ENCODE measurements at regions not wholly inside any gene's neighbourhood (a gene's known extent, or its start where the extent isn't known, plus 50 kb on each side); places are given as distances from the start of the nearest gene placed in this dataset.

GRCh38 chr2:41933046-41933420 lies 114.8 kb upstream of the PKDCC start:
- H2AFZ ChIP-seq, result no peak overlapping the region
- intact Hi-C loops (cut with micrococcal nuclease; ENCODE audit: unreplicated experiment), result loop anchor here (5.0 kb wide), 1 partner anchor 1139 kb away; no protein-coding TSS in a partner anchor
- H4K20me1 ChIP-seq (ENCODE audit: insufficient read depth), result no peaks in the 10 kb centered on the region
- H3K4me3 ChIP-seq, result no peak overlapping the region
- CTCF ChIA-PET, result no interaction called here
- peaks cover 67% of the 10 kb centered on the region for H3F3A ChIP-seq (ENCODE audit: insufficient read depth, low read depth)
- no peaks in the 10 kb centered on the region for H3K79me2 ChIP-seq (ENCODE audit: low read depth)
- DNase-seq, result no peak
- no peaks in the 10 kb centered on the region for H3K9me3 ChIP-seq (ENCODE audit: insufficient read depth, low read depth)
- BruUV-seq (replicated peaks), result no TSS peak
- H3K4me2 ChIP-seq, result peak overlapping the region; percentile 48
- no peaks in the 10 kb centered on the region for H3K36me3 ChIP-seq (ENCODE audit: low read depth)
- peaks cover 85% of the 10 kb centered on the region for H3K4me1 ChIP-seq (replicated peaks; ENCODE audit: insufficient read depth)
- H3K9me2 ChIP-seq (ENCODE audit: insufficient read depth), result no peaks in the 10 kb centered on the region
- TF ChIP-seq, protein P1, sequence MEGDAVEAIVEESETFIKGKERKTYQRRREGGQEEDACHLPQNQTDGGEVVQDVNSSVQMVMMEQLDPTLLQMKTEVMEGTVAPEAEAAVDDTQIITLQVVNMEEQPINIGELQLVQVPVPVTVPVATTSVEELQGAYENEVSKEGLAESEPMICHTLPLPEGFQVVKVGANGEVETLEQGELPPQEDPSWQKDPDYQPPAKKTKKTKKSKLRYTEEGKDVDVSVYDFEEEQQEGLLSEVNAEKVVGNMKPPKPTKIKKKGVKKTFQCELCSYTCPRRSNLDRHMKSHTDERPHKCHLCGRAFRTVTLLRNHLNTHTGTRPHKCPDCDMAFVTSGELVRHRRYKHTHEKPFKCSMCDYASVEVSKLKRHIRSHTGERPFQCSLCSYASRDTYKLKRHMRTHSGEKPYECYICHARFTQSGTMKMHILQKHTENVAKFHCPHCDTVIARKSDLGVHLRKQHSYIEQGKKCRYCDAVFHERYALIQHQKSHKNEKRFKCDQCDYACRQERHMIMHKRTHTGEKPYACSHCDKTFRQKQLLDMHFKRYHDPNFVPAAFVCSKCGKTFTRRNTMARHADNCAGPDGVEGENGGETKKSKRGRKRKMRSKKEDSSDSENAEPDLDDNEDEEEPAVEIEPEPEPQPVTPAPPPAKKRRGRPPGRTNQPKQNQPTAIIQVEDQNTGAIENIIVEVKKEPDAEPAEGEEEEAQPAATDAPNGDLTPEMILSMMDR (conservative IDR thresholded peaks at IDR 0.05), result no peak
- no peak for TF ChIP-seq EZH2 (IDR thresholded peaks at IDR 0.05; ENCODE audit: low read depth)
- H3K27ac ChIP-seq, result peak overlapping the region; percentile 87
- no peaks in the 10 kb centered on the region for H3K27me3 ChIP-seq (ENCODE audit: insufficient read depth, low read depth)
- POLR2A ChIA-PET (ENCODE audit: unreplicated experiment), result no interaction called here

DNA sequence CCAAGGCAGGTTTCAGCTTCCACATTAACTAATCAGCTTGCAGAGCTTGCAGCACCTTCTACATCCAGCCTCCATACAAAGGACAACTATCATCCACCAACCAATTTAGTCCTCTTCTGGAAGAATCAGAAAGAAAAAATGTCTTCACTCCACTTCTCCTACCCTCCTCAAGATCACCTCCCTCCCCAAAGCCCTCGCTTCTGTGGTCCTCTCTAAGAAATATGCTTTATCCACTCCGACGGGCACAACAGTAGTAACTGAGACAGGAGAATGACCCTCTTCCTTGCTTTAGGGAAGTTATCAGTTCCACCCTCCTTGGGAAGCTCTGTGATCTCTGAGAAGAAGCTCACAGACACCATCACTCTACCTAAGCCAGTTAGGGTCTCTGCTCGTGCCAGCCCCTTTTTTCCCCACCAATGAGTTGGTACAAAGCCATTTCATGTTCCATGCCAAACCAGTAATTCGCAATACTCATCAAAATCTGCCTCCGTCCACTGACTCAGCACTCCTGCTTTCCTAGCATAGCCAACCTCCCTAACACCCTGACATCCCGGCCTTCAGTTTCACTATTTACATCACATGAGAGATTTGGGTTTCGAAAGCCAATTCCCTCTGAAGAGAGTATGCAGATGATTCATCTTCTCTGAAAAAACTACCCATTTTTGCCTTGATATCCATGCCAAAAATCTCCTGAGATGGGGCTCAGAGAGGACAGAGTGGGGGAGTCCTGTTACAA lies 114.1 kb upstream of the PKDCC start:
- DNase-seq, result peak in 1 of 2 experiments; percentile 95
- Histone ChIP-seq H4K20me1 (ENCODE audit: insufficient read depth) (no peaks in the 10 kb centered on the region), H3K4me3 (no peak overlapping the region), H3K4me2 (peak overlapping the region; percentile 48), H2AFZ (no peak overlapping the region), H3K79me2 (ENCODE audit: low read depth) (no peaks in the 10 kb centered on the region), H3F3A (ENCODE audit: insufficient read depth, low read depth) (peaks cover 67% of the 10 kb centered on the region), H3K9me2 (ENCODE audit: insufficient read depth) (no peaks in the 10 kb centered on the region), H3K4me1 (replicated peaks; ENCODE audit: insufficient read depth) (peaks cover 86% of the 10 kb centered on the region), H3K27me3 (ENCODE audit: insufficient read depth, low read depth) (no peaks in the 10 kb centered on the region), H3K27ac (peak overlapping the region; percentile 87), H3K9me3 (ENCODE audit: insufficient read depth, low read depth) (no peaks in the 10 kb centered on the region), H3K36me3 (ENCODE audit: low read depth) (no peaks in the 10 kb centered on the region)
- BruUV-seq (replicated peaks), result no TSS peak
- TF ChIP-seq, protein P1 (conservative IDR thresholded peaks at IDR 0.05), result no peak
- no peak for TF ChIP-seq EZH2 (IDR thresholded peaks at IDR 0.05; ENCODE audit: low read depth)
- POLR2A ChIA-PET (ENCODE audit: unreplicated experiment), result no interaction called here
- intact Hi-C loops (cut with micrococcal nuclease; ENCODE audit: unreplicated experiment), result loop anchor here (5.0 kb wide), 1 partner anchor 1139 kb away; no protein-coding TSS in a partner anchor
- CTCF ChIA-PET, result no interaction called here

DNA sequence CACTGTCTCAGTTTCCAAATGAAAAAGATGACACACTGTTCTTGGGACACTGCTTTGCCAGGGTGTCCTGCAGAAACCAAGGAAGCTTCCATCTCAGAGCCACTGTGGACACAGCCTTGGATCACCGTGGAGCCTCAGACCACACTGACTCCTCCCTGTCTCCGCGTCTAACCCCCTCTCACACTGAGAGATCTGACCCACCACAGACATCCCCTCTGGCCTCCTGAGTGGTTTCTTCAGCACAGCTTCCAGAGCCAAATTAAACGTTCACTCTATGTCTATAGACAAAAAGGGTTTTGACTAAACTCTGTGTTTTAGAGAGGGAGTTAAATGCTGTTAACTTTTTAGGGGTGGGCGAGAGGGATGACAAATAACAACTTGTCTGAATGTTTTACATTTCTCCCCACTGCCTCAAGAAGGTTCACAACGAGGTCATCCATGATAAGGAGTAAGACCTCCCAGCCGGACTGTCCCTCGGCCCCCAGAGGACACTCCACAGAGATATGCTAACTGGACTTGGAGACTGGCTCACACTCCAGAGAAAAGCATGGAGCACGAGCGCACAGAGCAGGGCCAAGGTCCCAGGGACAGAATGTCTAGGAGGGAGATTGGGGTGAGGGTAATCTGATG lies 113.4 kb upstream of the PKDCC start:
- H3K4me1 ChIP-seq (replicated peaks; ENCODE audit: insufficient read depth), result peaks cover 86% of the 10 kb centered on the region

More for the DNA sequence above, 113.4 kb upstream of the PKDCC start:
- no peaks in the 10 kb centered on the region for H3K9me3 ChIP-seq (ENCODE audit: insufficient read depth, low read depth)
- intact Hi-C loops (cut with micrococcal nuclease; ENCODE audit: unreplicated experiment), result loop anchor here (5.0 kb wide), 1 partner anchor 1138 kb away; no protein-coding TSS in a partner anchor
- ChIA-PET POLR2A (ENCODE audit: unreplicated experiment) (no interaction called here), CTCF (no interaction called here)
- no peak for TF ChIP-seq EZH2 (IDR thresholded peaks at IDR 0.05; ENCODE audit: low read depth)
- TF ChIP-seq, protein P1 (conservative IDR thresholded peaks at IDR 0.05), result no peak
- H3K27ac ChIP-seq, result peak overlapping the region; percentile 87
- no peaks in the 10 kb centered on the region for H3K79me2 ChIP-seq (ENCODE audit: low read depth)
- DNase-seq, result no peak
- BruUV-seq (replicated peaks), result no TSS peak
- H2AFZ ChIP-seq, result no peak overlapping the region
- no peak overlapping the region for H3K4me3 ChIP-seq
- no peaks in the 10 kb centered on the region for H3K9me2 ChIP-seq (ENCODE audit: insufficient read depth)
- peak overlapping the region; percentile 48 for H3K4me2 ChIP-seq
- peaks cover 61% of the 10 kb centered on the region for H3F3A ChIP-seq (ENCODE audit: insufficient read depth, low read depth)
- no peaks in the 10 kb centered on the region for H3K36me3 ChIP-seq (ENCODE audit: low read depth)
- H4K20me1 ChIP-seq (ENCODE audit: insufficient read depth), result no peaks in the 10 kb centered on the region
- H3K27me3 ChIP-seq (ENCODE audit: insufficient read depth, low read depth), result no peaks in the 10 kb centered on the region

All from PC-9 (cell line).